GM21723 (cell line): ENCODE measurements at regions not wholly inside any gene's neighbourhood (a gene's known extent, or its start where the extent isn't known, plus 50 kb on each side); places are given as distances from the start of the nearest gene placed in this dataset.
"Not testable (repeated sequence)": the region's sequence is repeated elsewhere in the genome, so short reads cannot be mapped to it uniquely, and the experiment has no call there.

Source experiments
- ATAC-seq: cut with Tn5 transposase; IDR thresholded peaks from one replicate; pipeline ENCODE4 v1.9.1; 2021; ENCODE audit warnings: mild to moderate bottlenecking, moderate library complexity; ENCODE audit not compliant: unreplicated experiment

GRCh38 chr14:59133709-59134108 is 54.8 kb upstream of the DAAM1 start:
- no peak for ATAC-seq

- ATAC-seq: no peak
Measured at GRCh38 chr14:59134307-59134706, 54.2 kb upstream of the DAAM1 start.

GRCh38 chr14:59137256-59137655 is 51.2 kb upstream of the DAAM1 start:
- ATAC-seq: no peak

GRCh38 chr14:59138576-59138975 is 49.9 kb upstream of the DAAM1 start:
- not testable (repeated sequence) for ATAC-seq
